AG09319 (cell line): ENCODE measurements at regions not wholly inside any gene's neighbourhood (a gene's known extent, or its start where the extent isn't known, plus 50 kb on each side); places are given as distances from the start of the nearest gene placed in this dataset.

Source experiments
- DNase-seq: peaks from one replicate; pipeline ENCODE4 v3.0.0-alpha.2; 2010; ENCODE audit warnings: low read depth; ENCODE audit errors: extremely low read depth
- TF ChIP-seq, protein P1 (sequence below): IDR thresholded peaks from 2 replicates; pipeline ENCODE4 v1.5.1; 2011; ENCODE audit warnings: low read depth, mild to moderate bottlenecking, inconsistent platforms, low read length, moderate library complexity

GRCh38 chr11:44498089-44498871, 67.2 kb upstream of the CD82 start:
- no peak for DNase-seq
- TF ChIP-seq, protein P1, sequence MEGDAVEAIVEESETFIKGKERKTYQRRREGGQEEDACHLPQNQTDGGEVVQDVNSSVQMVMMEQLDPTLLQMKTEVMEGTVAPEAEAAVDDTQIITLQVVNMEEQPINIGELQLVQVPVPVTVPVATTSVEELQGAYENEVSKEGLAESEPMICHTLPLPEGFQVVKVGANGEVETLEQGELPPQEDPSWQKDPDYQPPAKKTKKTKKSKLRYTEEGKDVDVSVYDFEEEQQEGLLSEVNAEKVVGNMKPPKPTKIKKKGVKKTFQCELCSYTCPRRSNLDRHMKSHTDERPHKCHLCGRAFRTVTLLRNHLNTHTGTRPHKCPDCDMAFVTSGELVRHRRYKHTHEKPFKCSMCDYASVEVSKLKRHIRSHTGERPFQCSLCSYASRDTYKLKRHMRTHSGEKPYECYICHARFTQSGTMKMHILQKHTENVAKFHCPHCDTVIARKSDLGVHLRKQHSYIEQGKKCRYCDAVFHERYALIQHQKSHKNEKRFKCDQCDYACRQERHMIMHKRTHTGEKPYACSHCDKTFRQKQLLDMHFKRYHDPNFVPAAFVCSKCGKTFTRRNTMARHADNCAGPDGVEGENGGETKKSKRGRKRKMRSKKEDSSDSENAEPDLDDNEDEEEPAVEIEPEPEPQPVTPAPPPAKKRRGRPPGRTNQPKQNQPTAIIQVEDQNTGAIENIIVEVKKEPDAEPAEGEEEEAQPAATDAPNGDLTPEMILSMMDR = no peak

- TF ChIP-seq, protein P1 = no peak
- DNase-seq = no peak
These were observed 63.0 kb upstream of the CD82 start for GRCh38 chr11:44502506-44502905.

GRCh38 chr11:44505581-44506054, 59.8 kb upstream of the CD82 start:
- TF ChIP-seq, protein P1 = no peak
- DNase-seq = no peak

GRCh38 chr11:44506375-44507016, 59.0 kb upstream of the CD82 start:
- DNase-seq = no peak
- TF ChIP-seq, protein P1 = no peak

- TF ChIP-seq, protein P1 = no peak
- no peak for DNase-seq
These were observed 58.0 kb upstream of the CD82 start for GRCh38 chr11:44507491-44507890.

DNA sequence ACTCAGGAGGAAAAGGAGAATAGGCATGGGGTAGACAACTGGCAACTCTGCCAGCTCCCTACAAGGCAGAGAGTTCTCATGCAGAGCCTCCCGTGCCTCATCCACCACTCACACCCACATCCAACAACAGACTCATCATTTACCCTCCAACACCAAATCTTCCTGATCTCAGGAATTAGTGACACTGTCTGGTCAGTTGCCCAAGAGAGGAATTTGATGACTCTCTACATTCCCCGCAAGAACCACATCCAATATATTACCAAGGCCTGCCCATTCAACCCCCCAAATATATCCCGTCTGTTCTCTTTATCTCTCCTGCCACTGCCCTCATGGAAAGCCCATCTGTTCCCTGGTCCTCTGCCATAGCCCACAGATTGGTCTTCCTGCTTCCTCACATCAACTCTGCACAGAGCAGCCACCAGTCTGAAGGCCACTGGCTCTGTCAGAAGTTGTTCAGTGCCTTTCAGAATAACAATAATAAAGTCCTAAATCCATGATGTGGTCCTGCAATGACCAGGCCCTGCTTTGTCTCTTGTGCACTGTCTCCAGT, 57.5 kb upstream of the CD82 start:
- no peak for DNase-seq
- TF ChIP-seq, protein P1 = no peak

DNA sequence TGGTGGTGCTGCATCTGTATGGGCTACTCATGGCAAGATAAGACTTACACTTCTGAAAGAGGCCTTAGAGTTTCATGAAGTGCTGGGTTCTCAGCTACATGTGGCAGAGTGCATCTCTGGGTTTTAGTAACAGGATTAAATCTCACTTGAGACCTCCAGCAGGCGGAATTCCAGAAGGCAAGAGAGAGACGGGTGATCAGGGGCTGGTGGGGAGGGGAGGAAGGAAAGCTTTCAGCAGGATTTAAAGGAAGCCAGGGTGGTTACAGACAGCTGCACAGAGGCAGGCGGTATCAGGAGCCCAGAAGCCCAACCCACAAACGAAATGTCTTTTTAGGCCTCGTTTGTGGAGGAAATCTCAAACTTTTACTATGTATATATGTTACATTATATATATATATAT, 56.2 kb upstream of the CD82 start:
- DNase-seq = no peak
- TF ChIP-seq, protein P1 = no peak
